Adrenal gland (tissue), 5 donors: ENCODE measurements at regions not wholly inside any gene's neighbourhood (a gene's known extent, or its start where the extent isn't known, plus 50 kb on each side); places are given as distances from the start of the nearest gene placed in this dataset.

ENCODE experiments used
- CTCF ChIP-seq, 6 experiments: fragments of 450-650 bp in 4 of 6; fragments of 200-600 bp in 2 of 6; sonication (generic) in 1 of 6; IDR thresholded peaks; 1 replicate in 5 of 6; 2 replicates in 1 of 6; pipeline versions ENCODE4 v1.5.1 to v1.8.0; 2016 to 2021; ENCODE audit warnings: antibody characterized with exemption in 6 of 6, mild to moderate bottlenecking in 2 of 6, moderate library complexity in 1 of 6
- POLR2A ChIP-seq, 2 donors: fragments of 450-650 bp; IDR thresholded peaks; one replicate each; pipeline ENCODE4 v1.6.1; 2017; ENCODE audit warnings: antibody characterized with exemption in 2 of 2, mild to moderate bottlenecking in 2 of 2, moderate library complexity in 1 of 2
- donor health status: DM: no; HTN: no; CAD: no.

- TF ChIP-seq CTCF (IDR thresholded peaks at IDR 0.05) (no peak), POLR2A (IDR thresholded peaks at IDR 0.05) (no peak)
These were observed 78.5 kb downstream of the MAP1LC3B2 start for GRCh38 chr12:116637589-116638150.
